Karpas-422 (cell line): ENCODE measurements at regions not wholly inside any gene's neighbourhood (a gene's known extent, or its start where the extent isn't known, plus 50 kb on each side); places are given as distances from the start of the nearest gene placed in this dataset.
"Not testable (repeated sequence)": the region's sequence is repeated elsewhere in the genome, so short reads cannot be mapped to it uniquely, and the experiment has no call there.

ENCODE experiments used
- DNase-seq: peaks from one replicate; pipeline ENCODE4 v3.0.0-alpha.2; 2015
- H2AFZ ChIP-seq: fragments of 200-600 bp; sonication (generic); 2 replicates; pipeline ENCODE4 v1.6.1; 2014; ENCODE audit warnings: antibody characterized with exemption, low read length, mixed read lengths
- H3K27ac ChIP-seq: fragments of 200-600 bp; sonication (generic); 2 replicates; pipeline ENCODE4 v1.5.1; 2014; ENCODE audit warnings: mild to moderate bottlenecking, low read length, moderate library complexity
- H3K27me3 ChIP-seq: fragments of 200-600 bp; sonication (generic); 2 replicates; pipeline ENCODE4 v1.6.1; 2014; ENCODE audit warnings: low read length, mixed read lengths
- H3K36me3 ChIP-seq: fragments of 200-600 bp; sonication (generic); 2 replicates; pipeline ENCODE4 v1.6.1; 2014; ENCODE audit warnings: low read length, mixed read lengths; ENCODE audit not compliant: insufficient read depth
- H3K4me1 ChIP-seq: fragments of 200-600 bp; sonication (generic); 2 replicates; pipeline ENCODE4 v1.6.1; 2014; ENCODE audit warnings: mild to moderate bottlenecking, low read length, mixed read lengths
- H3K4me2 ChIP-seq: fragments of 200-600 bp; sonication (generic); 2 replicates; pipeline ENCODE4 v1.6.1; 2014; ENCODE audit warnings: low read length, low read depth, mild to moderate bottlenecking; ENCODE audit not compliant: poor library complexity, severe bottlenecking
- H3K4me3 ChIP-seq: fragments of 200-600 bp; sonication (generic); 2 replicates; pipeline ENCODE4 v1.5.1; 2014; ENCODE audit warnings: mild to moderate bottlenecking, antibody characterized with exemption, low read length, mixed read lengths
- H3K79me2 ChIP-seq: fragments of 200-600 bp; sonication (generic); 2 replicates; pipeline ENCODE4 v1.6.1; 2014; ENCODE audit warnings: mild to moderate bottlenecking, low read length, mixed read lengths
- H3K9ac ChIP-seq: fragments of 200-600 bp; sonication (generic); 2 replicates; pipeline ENCODE4 v1.6.0; 2014; ENCODE audit warnings: low read length
- H3K9me2 ChIP-seq: fragments of 200-600 bp; sonication (generic), shearing (Covaris generic); replicated peaks from 2 replicates; pipeline ENCODE4 v1.6.0; 2014; ENCODE audit warnings: mild to moderate bottlenecking, low read length, moderate library complexity; ENCODE audit not compliant: insufficient read depth
- H3K9me3 ChIP-seq: fragments of 300-700, 200-600 bp; sonication (generic); 2 replicates; pipeline ENCODE4 v1.6.1; 2014; ENCODE audit warnings: low read length, mixed read lengths
- H4K20me1 ChIP-seq: fragments of 200-600 bp; sonication (generic); 2 replicates; pipeline ENCODE4 v1.6.1; 2014; ENCODE audit warnings: mild to moderate bottlenecking, antibody characterized with exemption, low read length, low read depth; ENCODE audit not compliant: insufficient read depth

- Histone ChIP-seq H3K27ac (no peak overlapping the region), H4K20me1 (no peaks in the 10 kb centered on the region), H3K9me2 (no peaks in the 10 kb centered on the region), H3K9ac (no peak overlapping the region), H3K4me2 (no peak overlapping the region), H3K4me3 (no peak overlapping the region), H2AFZ (no peak overlapping the region), H3K36me3 (no peaks in the 10 kb centered on the region), H3K4me1 (no peaks in the 10 kb centered on the region), H3K79me2 (no peaks in the 10 kb centered on the region), H3K27me3 (no peaks in the 10 kb centered on the region), H3K9me3 (peaks cover 28% of the 10 kb centered on the region)
- no peak for DNase-seq
These were observed 351.2 kb upstream of the KIF2B start for GRCh38 chr17:53471514-53471913.

- Histone ChIP-seq H3K36me3 (no peaks in the 10 kb centered on the region), H2AFZ (no peak overlapping the region), H3K27ac (no peak overlapping the region), H3K9ac (no peak overlapping the region), H3K79me2 (no peaks in the 10 kb centered on the region), H3K4me1 (no peaks in the 10 kb centered on the region), H3K9me3 (peaks cover 24% of the 10 kb centered on the region), H3K9me2 (no peaks in the 10 kb centered on the region), H3K4me3 (no peak overlapping the region), H3K4me2 (no peak overlapping the region), H4K20me1 (no peaks in the 10 kb centered on the region), H3K27me3 (no peaks in the 10 kb centered on the region)
- DNase-seq, result no peak
These were observed 352.1 kb upstream of the KIF2B start for GRCh38 chr17:53470626-53471025.

DNA sequence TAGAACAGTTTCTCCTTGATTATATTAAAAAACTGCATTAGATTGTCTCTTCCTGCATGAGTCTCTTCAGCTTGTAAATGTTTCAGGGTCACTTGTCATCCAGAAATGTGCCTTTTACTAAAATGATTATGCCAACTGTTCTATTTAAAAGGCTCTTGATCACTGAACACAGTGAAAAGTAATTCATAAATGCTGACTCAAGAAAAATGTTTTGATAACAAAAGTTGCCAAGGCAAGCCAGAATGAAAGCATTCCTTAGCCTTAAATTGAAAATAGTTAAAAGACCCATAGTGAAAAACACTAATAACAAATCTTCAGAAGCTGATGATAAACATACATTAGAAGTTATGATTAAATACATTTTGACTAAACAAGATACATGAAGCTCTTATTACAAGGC is 356.0 kb upstream of the KIF2B start:
- Histone ChIP-seq H3K79me2 (no peaks in the 10 kb centered on the region), H3K4me1 (no peaks in the 10 kb centered on the region), H3K36me3 (no peaks in the 10 kb centered on the region), H3K27me3 (no peaks in the 10 kb centered on the region), H2AFZ (no peak overlapping the region), H3K4me2 (no peak overlapping the region), H4K20me1 (no peaks in the 10 kb centered on the region), H3K27ac (no peak overlapping the region), H3K9ac (no peak overlapping the region), H3K4me3 (no peak overlapping the region), H3K9me3 (peaks cover 24% of the 10 kb centered on the region), H3K9me2 (no peaks in the 10 kb centered on the region)
- no peak for DNase-seq

DNA sequence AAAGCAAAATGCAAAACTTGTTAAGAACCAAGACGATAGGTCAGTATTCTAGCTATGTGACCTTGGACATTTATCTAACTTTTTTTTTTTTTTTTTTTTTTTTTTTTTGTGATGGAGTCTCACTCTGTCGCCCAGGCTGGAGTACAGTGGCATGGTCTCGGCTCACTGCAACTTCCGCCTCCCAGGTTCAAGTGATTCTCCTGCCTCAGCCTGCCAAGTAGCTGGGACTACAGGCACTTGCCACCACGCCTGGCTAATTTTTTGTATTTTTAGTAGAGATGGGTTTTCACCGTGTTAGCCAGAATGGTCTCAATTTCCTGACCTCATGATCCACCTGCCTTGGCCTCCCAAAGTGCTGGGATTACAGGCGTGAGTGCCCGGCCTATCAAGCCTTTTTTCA is 358.3 kb upstream of the KIF2B start:
- not testable (repeated sequence) for H2AFZ ChIP-seq, H3K4me2 ChIP-seq

DNA sequence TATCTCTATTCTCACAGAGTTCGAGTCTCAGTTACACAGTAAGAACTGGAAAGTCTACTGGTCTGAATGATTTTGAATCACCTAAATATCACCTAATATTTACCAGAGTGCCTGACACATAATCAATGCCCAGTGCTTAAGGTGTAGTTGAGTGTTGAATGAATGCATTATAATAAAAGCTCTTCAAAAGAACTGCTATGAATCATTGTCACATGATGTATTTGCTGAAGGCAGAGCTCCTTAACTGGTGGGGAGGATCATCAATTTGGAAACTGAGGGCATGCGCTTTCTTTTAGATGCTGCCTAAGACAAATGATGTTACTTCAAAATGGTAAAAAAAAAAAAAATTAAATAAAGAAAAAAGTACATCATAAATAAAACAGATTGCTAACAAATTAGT is 359.4 kb upstream of the KIF2B start:
- Histone ChIP-seq H3K9me3 (peaks cover 30% of the 10 kb centered on the region; the same call in 1 of the 2 replicates), H3K27me3 (no peaks in the 10 kb centered on the region), H3K4me1 (no peaks in the 10 kb centered on the region), H3K79me2 (no peaks in the 10 kb centered on the region), H3K4me3 (no peak overlapping the region), H3K9me2 (no peaks in the 10 kb centered on the region), H3K9ac (no peak overlapping the region), H3K36me3 (no peaks in the 10 kb centered on the region), H4K20me1 (no peaks in the 10 kb centered on the region), H3K27ac (no peak overlapping the region), H3K4me2 (no peak overlapping the region), H2AFZ (no peak overlapping the region)
- no peak for DNase-seq

More for the DNA sequence above, 358.3 kb upstream of the KIF2B start:
- not testable (repeated sequence) for DNase-seq, H3K79me2 ChIP-seq, H3K27ac ChIP-seq, H3K9ac ChIP-seq, H3K4me1 ChIP-seq, H3K27me3 ChIP-seq, H3K4me3 ChIP-seq, H3K9me2 ChIP-seq, H3K36me3 ChIP-seq, H4K20me1 ChIP-seq
- peaks cover 32% of the 10 kb centered on the region for H3K9me3 ChIP-seq

GRCh38 chr17:53462393-53462811 is 360.3 kb upstream of the KIF2B start:
- DNase-seq, result no peak
- H3K9me2 ChIP-seq, result no peaks in the 10 kb centered on the region
- H3K9ac ChIP-seq, result no peak overlapping the region
- H2AFZ ChIP-seq, result no peak overlapping the region
- H3K27ac ChIP-seq, result no peak overlapping the region
- H3K4me2 ChIP-seq, result no peak overlapping the region
- no peak overlapping the region for H3K4me3 ChIP-seq
- peaks cover 37% of the 10 kb centered on the region for H3K9me3 ChIP-seq
- no peaks in the 10 kb centered on the region for H3K4me1 ChIP-seq
- H3K79me2 ChIP-seq, result no peaks in the 10 kb centered on the region
- no peaks in the 10 kb centered on the region for H3K27me3 ChIP-seq
- H3K36me3 ChIP-seq, result no peaks in the 10 kb centered on the region
- no peaks in the 10 kb centered on the region for H4K20me1 ChIP-seq

- not testable (repeated sequence) for H3K9ac ChIP-seq, H3K9me2 ChIP-seq, H3K4me3 ChIP-seq, H3K4me2 ChIP-seq, H3K27ac ChIP-seq, H3K27me3 ChIP-seq, H3K4me1 ChIP-seq, DNase-seq, H3K79me2 ChIP-seq, H3K36me3 ChIP-seq, H2AFZ ChIP-seq, H4K20me1 ChIP-seq
- peaks cover 29% of the 10 kb centered on the region for H3K9me3 ChIP-seq
These were observed 366.8 kb upstream of the KIF2B start for GRCh38 chr17:53455943-53456342.

DNA sequence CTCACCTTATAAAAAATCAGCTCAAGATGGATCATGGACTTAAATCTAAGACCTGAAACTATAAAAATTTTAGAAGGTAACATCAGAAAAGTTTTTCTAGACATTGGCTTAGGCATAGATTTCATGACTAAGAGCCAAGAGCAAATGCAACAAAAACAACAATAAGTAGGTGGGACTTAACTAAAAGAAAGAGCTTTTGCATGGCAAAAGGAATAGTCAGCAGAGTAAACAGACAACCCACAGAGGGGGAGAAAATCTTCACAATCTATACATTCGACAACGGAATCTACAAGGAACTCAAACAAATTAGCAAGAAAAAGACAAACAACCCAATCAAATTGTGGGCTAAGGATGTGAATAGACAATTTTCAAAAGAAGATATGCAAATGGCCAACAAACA is 368.4 kb upstream of the KIF2B start:
- no peaks in the 10 kb centered on the region for H3K4me1 ChIP-seq
- H3K9me3 ChIP-seq, result peaks cover 19% of the 10 kb centered on the region
- no peaks in the 10 kb centered on the region for H3K9me2 ChIP-seq

GRCh38 chr17:53449324-53449723 is 373.4 kb upstream of the KIF2B start:
- H3K27ac ChIP-seq, result no peak overlapping the region
- H3K4me1 ChIP-seq, result no peaks in the 10 kb centered on the region
- no peak for DNase-seq
- no peaks in the 10 kb centered on the region for H3K9me2 ChIP-seq
- H4K20me1 ChIP-seq, result no peaks in the 10 kb centered on the region
- H3K4me3 ChIP-seq, result no peak overlapping the region
- H3K9ac ChIP-seq, result no peak overlapping the region
- no peaks in the 10 kb centered on the region for H3K79me2 ChIP-seq
- peaks cover 20% of the 10 kb centered on the region for H3K9me3 ChIP-seq
- no peak overlapping the region for H2AFZ ChIP-seq
- no peaks in the 10 kb centered on the region for H3K36me3 ChIP-seq
- H3K27me3 ChIP-seq, result no peaks in the 10 kb centered on the region
- no peak overlapping the region for H3K4me2 ChIP-seq

More for the DNA sequence above, 368.4 kb upstream of the KIF2B start:
- H3K36me3 ChIP-seq, result no peaks in the 10 kb centered on the region
- H4K20me1 ChIP-seq, result no peaks in the 10 kb centered on the region
- H2AFZ ChIP-seq, result no peak overlapping the region
- no peak overlapping the region for H3K4me2 ChIP-seq
- H3K9ac ChIP-seq, result no peak overlapping the region
- no peaks in the 10 kb centered on the region for H3K27me3 ChIP-seq
- no peak overlapping the region for H3K4me3 ChIP-seq
- DNase-seq, result no peak
- H3K27ac ChIP-seq, result no peak overlapping the region
- H3K79me2 ChIP-seq, result no peaks in the 10 kb centered on the region
